Osteocyte (in vitro differentiated cells): ENCODE measurements at regions not wholly inside any gene's neighbourhood (a gene's known extent, or its start where the extent isn't known, plus 50 kb on each side); places are given as distances from the start of the nearest gene placed in this dataset.
"Not testable (repeated sequence)": the region's sequence is repeated elsewhere in the genome, so short reads cannot be mapped to it uniquely, and the experiment has no call there.

ENCODE experiments used
- DNase-seq: peaks from one replicate; pipeline ENCODE4 v3.0.0; 2021; ENCODE audit warnings: mixed read lengths; ENCODE audit not compliant: unreplicated experiment; ENCODE audit errors: extremely low spot score
- H3K27ac Mint-ChIP-seq: one replicate; pipeline ENCODE4 v1.8.0; 2021; ENCODE audit warnings: mild to moderate bottlenecking, mixed read lengths; ENCODE audit not compliant: unreplicated experiment
- H3K27me3 Mint-ChIP-seq: one replicate; pipeline ENCODE4 v1.8.0; 2021; ENCODE audit warnings: mixed read lengths; ENCODE audit not compliant: unreplicated experiment
- H3K36me3 Mint-ChIP-seq: one replicate; pipeline ENCODE4 v1.8.0; 2021; ENCODE audit warnings: mixed read lengths; ENCODE audit not compliant: unreplicated experiment
- H3K4me1 Mint-ChIP-seq: one replicate; pipeline ENCODE4 v1.8.0; 2021; ENCODE audit warnings: mixed read lengths; ENCODE audit not compliant: unreplicated experiment
- H3K4me3 Mint-ChIP-seq: one replicate; pipeline ENCODE4 v1.8.0; 2021; ENCODE audit warnings: mild to moderate bottlenecking, moderate library complexity, mixed read lengths; ENCODE audit not compliant: unreplicated experiment
- H3K9me3 Mint-ChIP-seq: one replicate; pipeline ENCODE4 v1.8.0; 2021; ENCODE audit warnings: mixed read lengths; ENCODE audit not compliant: unreplicated experiment
- TF ChIP-seq, protein P1 (sequence below): fragments of 200-600 bp; sonication (generic); IDR thresholded peaks from 2 replicates; pipeline ENCODE4 v1.5.0; 2021; ENCODE audit warnings: antibody characterized with exemption, mild to moderate bottlenecking, moderate library complexity

GRCh38 chr15:81807806-81808205 lies 238.0 kb downstream of the MEX3B start:
- DNase-seq, result no peak
- no peaks in the 10 kb centered on the region for H3K4me1 Mint-ChIP-seq
- H3K9me3 Mint-ChIP-seq, result no peaks in the 10 kb centered on the region
- H3K27me3 Mint-ChIP-seq, result peaks cover 3% of the 10 kb centered on the region
- no peak overlapping the region for H3K4me3 Mint-ChIP-seq
- TF ChIP-seq, protein P1, sequence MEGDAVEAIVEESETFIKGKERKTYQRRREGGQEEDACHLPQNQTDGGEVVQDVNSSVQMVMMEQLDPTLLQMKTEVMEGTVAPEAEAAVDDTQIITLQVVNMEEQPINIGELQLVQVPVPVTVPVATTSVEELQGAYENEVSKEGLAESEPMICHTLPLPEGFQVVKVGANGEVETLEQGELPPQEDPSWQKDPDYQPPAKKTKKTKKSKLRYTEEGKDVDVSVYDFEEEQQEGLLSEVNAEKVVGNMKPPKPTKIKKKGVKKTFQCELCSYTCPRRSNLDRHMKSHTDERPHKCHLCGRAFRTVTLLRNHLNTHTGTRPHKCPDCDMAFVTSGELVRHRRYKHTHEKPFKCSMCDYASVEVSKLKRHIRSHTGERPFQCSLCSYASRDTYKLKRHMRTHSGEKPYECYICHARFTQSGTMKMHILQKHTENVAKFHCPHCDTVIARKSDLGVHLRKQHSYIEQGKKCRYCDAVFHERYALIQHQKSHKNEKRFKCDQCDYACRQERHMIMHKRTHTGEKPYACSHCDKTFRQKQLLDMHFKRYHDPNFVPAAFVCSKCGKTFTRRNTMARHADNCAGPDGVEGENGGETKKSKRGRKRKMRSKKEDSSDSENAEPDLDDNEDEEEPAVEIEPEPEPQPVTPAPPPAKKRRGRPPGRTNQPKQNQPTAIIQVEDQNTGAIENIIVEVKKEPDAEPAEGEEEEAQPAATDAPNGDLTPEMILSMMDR, result no peak
- H3K27ac Mint-ChIP-seq, result no peak overlapping the region
- no peaks in the 10 kb centered on the region for H3K36me3 Mint-ChIP-seq

DNA sequence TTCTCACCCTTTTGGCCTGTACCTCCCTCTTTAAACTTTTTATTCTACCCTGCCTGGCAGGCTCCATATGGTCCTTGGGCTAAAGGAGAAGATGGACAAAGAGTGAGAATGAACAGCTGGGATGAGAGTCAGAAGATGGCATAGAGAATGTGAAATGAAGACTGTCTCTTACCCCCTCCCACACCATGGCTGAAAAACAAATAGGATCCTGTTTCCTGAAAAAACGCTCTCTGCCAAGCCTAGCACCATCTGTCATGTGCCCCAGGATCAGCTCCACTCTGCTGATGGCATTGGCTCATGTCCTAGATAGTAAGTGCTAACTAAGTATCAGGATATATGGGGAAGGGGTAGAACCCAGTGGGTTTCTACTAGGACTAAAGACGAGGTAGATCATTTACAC lies 238.6 kb downstream of the MEX3B start:
- H3K4me1 Mint-ChIP-seq, result no peaks in the 10 kb centered on the region
- DNase-seq, result no peak
- no peak overlapping the region for H3K4me3 Mint-ChIP-seq
- TF ChIP-seq, protein P1, result no peak
- H3K36me3 Mint-ChIP-seq, result no peaks in the 10 kb centered on the region
- H3K9me3 Mint-ChIP-seq, result no peaks in the 10 kb centered on the region
- H3K27ac Mint-ChIP-seq, result no peak overlapping the region
- H3K27me3 Mint-ChIP-seq, result peaks cover 3% of the 10 kb centered on the region

DNA sequence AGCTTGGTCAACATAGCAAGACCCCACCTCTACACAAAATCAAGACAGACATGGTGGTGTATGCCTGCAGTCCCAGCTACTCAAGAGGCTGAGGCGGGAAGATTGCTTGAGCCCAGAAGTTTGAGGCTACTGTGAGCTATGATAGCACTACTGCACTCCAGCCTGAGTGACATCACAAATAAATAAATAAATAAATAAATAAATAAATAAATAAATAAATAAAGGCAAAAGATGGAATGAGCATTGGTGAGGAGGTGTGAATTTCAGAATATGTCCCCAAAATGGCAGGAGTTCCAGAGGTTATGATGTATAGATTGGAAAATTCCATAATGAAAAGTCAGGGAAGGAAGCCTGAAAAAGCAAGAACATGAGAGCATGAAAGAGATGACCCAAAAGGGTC lies 249.9 kb downstream of the MEX3B start:
- H3K27ac Mint-ChIP-seq, result no peak overlapping the region
- H3K36me3 Mint-ChIP-seq, result no peaks in the 10 kb centered on the region
- H3K4me3 Mint-ChIP-seq, result no peak overlapping the region
- no peaks in the 10 kb centered on the region for H3K27me3 Mint-ChIP-seq
- no peaks in the 10 kb centered on the region for H3K4me1 Mint-ChIP-seq
- TF ChIP-seq, protein P1, result no peak
- no peaks in the 10 kb centered on the region for H3K9me3 Mint-ChIP-seq
- DNase-seq, result peak; percentile 34

DNA sequence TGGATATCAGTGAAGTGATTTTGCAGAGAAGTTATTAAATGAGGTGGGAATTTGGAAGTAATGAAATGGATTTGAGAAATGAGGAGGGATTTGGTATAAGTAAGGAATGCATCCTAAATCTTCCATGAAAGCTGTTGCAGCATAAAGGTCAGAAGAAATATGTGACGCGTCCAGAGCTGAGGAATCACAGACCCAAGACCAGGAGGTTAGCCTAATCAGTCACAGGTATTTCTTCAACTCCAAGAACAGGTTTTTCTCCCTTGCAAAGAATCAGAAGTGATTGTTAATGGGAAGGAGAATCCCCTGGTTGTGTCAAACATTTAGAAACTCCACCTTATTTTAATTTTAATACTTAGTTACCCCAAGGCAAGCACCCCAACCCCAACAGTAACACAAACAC lies 253.2 kb downstream of the MEX3B start:
- Mint-ChIP-seq H3K27me3 (peaks cover 10% of the 10 kb centered on the region), H3K4me1 (no peaks in the 10 kb centered on the region), H3K36me3 (no peaks in the 10 kb centered on the region), H3K9me3 (no peaks in the 10 kb centered on the region), H3K27ac (no peak overlapping the region), H3K4me3 (no peak overlapping the region)
- no peak for DNase-seq
- TF ChIP-seq, protein P1, result no peak

DNA sequence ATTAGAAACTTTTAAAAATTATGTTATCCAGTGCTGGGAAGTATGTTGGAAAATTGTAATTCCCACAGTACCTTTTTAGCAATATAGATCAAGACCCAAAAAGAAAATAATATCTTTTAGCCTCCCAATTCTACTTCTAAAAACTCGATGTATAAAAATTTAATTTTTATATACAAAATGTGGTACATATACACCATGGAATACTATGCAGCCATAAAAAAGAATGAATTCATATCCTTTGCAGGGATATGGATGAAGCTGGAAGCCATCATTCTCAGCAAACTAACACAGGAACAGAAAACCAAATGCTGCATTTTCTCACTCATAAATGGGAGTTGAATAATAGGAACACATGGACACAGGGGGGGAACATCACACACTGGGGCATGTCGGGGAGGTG lies 254.5 kb downstream of the MEX3B start:
- not testable (repeated sequence) for H3K4me1 Mint-ChIP-seq, H3K9me3 Mint-ChIP-seq, H3K4me3 Mint-ChIP-seq, H3K36me3 Mint-ChIP-seq, H3K27ac Mint-ChIP-seq
- DNase-seq, result peak; percentile 17
- peaks cover 12% of the 10 kb centered on the region for H3K27me3 Mint-ChIP-seq

DNA sequence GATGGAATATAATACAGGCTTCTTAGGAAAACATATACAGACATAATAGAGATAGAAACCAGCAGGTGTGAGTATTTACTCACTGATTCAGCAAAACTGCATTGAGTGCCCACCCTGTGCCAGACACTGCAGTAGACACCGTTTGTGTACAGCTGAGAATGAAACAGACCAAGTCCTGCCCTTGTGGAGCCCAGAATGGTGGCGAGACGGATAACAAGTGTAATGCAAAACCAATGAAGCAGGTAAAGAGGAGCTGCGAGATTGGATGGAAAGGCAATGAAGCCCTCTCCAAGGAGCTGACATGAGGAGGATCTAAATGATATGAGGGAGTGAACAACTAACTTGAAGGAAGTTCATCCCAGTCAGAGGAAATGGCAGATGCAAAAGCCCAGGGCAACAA lies 256.4 kb downstream of the MEX3B start:
- Mint-ChIP-seq H3K36me3 (no peaks in the 10 kb centered on the region), H3K4me1 (no peaks in the 10 kb centered on the region), H3K27me3 (peaks cover 12% of the 10 kb centered on the region), H3K27ac (no peak overlapping the region), H3K4me3 (no peak overlapping the region), H3K9me3 (no peaks in the 10 kb centered on the region)
- TF ChIP-seq, protein P1, result no peak
- DNase-seq, result peak; percentile 71
